ENCODE measurements at regions not wholly inside any gene's neighbourhood (a gene's known extent, or its start where the extent isn't known, plus 50 kb on each side); places are given as distances from the start of the nearest gene placed in this dataset.

DNA sequence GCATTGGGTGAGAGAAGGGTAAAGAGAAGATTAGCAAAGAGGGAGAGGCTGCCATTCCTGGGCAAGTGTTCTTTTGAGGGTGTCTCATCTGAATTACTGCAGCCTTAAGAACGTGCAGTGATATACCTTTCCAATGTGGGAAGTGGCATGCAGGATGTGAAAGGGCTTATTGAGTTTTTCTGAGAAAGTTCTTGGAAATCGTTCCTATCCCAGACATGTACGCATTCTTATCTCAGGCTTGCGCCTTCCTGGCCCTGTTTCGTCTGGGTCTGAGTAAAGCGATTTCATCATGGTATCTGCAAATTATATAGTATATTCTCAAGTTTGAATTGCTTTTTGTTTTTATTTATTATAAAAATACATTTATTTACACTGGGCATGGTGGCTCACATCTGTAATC is 699.8 kb downstream of the TRAM1L1 start:
- H3K4me1 ChIP-seq (ENCODE audit: control insufficient read depth, insufficient read depth, low read length) = no peaks in the 10 kb centered on the region
- WGBS, 2 experiments = 94 to 99% methylated on average over 4 to 6 of the region's 6 CpGs
- H3K4me3 ChIP-seq (ENCODE audit: insufficient read depth, low read depth, low read length) = no peak overlapping the region
- H3K36me3 ChIP-seq (ENCODE audit: control insufficient read depth, insufficient read depth, low read length) = no peaks in the 10 kb centered on the region
- no peaks in the 10 kb centered on the region for H3K9me3 ChIP-seq (ENCODE audit: control insufficient read depth, low read length)
- H3K27ac ChIP-seq (ENCODE audit: insufficient read depth, low read depth, low read length, poor library complexity, severe bottlenecking) = no peak overlapping the region
- no peaks in the 10 kb centered on the region for H3K27me3 ChIP-seq (ENCODE audit: control insufficient read depth, insufficient read depth, low read length, poor library complexity, severe bottlenecking)

DNA sequence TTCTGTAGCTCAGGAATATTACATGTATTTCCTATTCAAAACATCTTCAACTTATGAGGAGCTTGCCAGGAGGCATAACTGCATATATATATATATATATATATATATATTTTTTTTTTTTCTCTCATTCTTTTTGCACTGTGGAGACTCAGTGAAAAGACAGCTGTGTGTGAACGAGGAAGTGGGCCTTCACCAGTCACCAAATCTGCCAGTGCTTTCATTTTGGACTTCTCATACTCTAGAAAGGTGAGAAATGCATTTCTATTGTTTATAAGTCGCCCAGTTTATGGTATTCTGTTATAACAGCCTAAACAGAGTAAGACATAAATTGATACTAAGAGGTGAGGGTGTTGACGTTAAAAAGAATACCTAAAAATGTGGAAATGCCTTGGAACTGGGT is 710.6 kb downstream of the TRAM1L1 start:
- no peaks in the 10 kb centered on the region for H3K9me3 ChIP-seq (ENCODE audit: control insufficient read depth, low read length)
- no peaks in the 10 kb centered on the region for H3K27me3 ChIP-seq (ENCODE audit: control insufficient read depth, insufficient read depth, low read length, poor library complexity, severe bottlenecking)
- no peak overlapping the region for H3K27ac ChIP-seq (ENCODE audit: insufficient read depth, low read depth, low read length, poor library complexity, severe bottlenecking)
- WGBS, 2 experiments = 84 to 92% methylated on average over 3 of the region's 3 CpGs
- no peaks in the 10 kb centered on the region for H3K36me3 ChIP-seq (ENCODE audit: control insufficient read depth, insufficient read depth, low read length)
- no peaks in the 10 kb centered on the region for H3K4me1 ChIP-seq (ENCODE audit: control insufficient read depth, insufficient read depth, low read length)
- H3K4me3 ChIP-seq (ENCODE audit: insufficient read depth, low read depth, low read length) = no peak overlapping the region

DNA sequence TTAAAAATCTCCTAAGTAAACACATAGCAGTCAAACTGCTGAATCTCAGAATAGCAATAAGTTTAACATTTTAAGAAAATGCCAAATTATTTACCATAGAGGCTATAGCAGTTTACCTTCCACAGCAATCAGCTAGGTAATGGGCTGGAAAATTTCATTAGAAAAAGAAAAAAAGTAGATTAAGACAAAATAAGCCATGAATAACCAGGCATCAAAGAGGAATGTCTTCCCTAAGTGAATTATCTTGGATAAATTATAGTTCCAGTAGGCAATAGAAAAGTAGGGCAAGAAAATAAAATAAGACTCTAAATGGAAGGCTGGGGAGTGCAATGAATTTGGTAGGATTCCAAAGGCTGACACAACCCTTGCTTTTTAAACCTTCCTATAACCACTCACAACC is 722.8 kb downstream of the TRAM1L1 start:
- H3K27ac ChIP-seq (ENCODE audit: insufficient read depth, low read depth, low read length, poor library complexity, severe bottlenecking) = no peak overlapping the region
- H3K4me1 ChIP-seq (ENCODE audit: control insufficient read depth, insufficient read depth, low read length) = no peaks in the 10 kb centered on the region
- H3K4me3 ChIP-seq (ENCODE audit: insufficient read depth, low read depth, low read length) = no peak overlapping the region
- no peaks in the 10 kb centered on the region for H3K27me3 ChIP-seq (ENCODE audit: control insufficient read depth, insufficient read depth, low read length, poor library complexity, severe bottlenecking)
- H3K9me3 ChIP-seq (ENCODE audit: control insufficient read depth, low read length) = no peaks in the 10 kb centered on the region
- no peaks in the 10 kb centered on the region for H3K36me3 ChIP-seq (ENCODE audit: control insufficient read depth, insufficient read depth, low read length)

DNA sequence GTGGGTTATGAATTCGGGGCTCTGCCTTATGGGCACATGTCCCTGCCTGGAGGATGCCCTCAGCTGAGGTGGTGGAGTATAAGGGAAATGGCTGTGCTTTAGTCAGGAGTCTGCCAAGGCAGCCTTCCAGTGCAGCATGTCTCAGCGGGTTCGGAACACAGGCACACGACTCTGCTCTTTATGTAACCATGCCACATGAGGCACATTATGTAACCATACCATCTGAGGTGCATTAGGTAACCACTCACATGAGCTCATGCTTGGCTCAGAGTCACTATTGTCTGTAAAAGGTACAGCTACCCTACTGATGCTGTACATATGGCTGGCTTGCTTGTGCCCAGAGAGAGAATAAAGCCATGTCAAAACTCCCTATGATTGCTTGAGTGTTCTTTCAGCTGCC is 723.6 kb downstream of the TRAM1L1 start:
- H3K27ac ChIP-seq (ENCODE audit: insufficient read depth, low read depth, low read length, poor library complexity, severe bottlenecking) = no peak overlapping the region
- H3K4me1 ChIP-seq (ENCODE audit: control insufficient read depth, insufficient read depth, low read length) = no peaks in the 10 kb centered on the region
- H3K27me3 ChIP-seq (ENCODE audit: control insufficient read depth, insufficient read depth, low read length, poor library complexity, severe bottlenecking) = no peaks in the 10 kb centered on the region
- 92 to 94% methylated on average over 4 of the region's 4 CpGs for WGBS, 2 experiments
- no peaks in the 10 kb centered on the region for H3K36me3 ChIP-seq (ENCODE audit: control insufficient read depth, insufficient read depth, low read length)
- H3K4me3 ChIP-seq (ENCODE audit: insufficient read depth, low read depth, low read length) = no peak overlapping the region
- no peaks in the 10 kb centered on the region for H3K9me3 ChIP-seq (ENCODE audit: control insufficient read depth, low read length)

DNA sequence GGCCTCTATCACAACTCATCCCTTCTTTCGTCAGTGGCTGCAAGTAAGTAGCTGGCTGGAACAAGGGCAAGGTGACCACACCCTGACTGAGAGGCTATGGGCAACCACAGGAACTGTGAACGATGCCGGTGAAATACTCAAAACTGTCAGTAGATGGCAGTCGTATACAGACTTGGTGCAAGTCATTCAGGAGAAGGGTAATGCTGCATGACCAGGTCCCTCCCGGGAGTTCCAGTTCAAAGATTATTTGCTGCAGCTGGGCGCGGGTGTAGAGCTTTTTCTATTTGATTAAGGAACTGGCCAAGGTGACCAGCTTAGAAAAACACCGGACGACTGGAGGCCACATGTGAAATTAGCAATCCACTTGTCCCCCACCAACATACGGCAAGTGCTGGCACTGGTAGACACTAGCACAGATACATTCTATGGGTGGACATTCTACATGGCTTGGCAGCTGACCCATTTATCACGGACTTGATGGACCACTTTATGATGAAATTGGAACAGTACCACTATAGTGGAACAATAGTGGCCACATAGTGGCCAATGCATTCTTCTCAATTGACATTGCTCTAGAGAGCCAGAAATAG is 726.6 kb downstream of the TRAM1L1 start:
- WGBS, 2 experiments = 69 to 73% methylated on average over 11 of the region's 11 CpGs
- no peak overlapping the region for H3K4me3 ChIP-seq (ENCODE audit: insufficient read depth, low read depth, low read length)

DNA sequence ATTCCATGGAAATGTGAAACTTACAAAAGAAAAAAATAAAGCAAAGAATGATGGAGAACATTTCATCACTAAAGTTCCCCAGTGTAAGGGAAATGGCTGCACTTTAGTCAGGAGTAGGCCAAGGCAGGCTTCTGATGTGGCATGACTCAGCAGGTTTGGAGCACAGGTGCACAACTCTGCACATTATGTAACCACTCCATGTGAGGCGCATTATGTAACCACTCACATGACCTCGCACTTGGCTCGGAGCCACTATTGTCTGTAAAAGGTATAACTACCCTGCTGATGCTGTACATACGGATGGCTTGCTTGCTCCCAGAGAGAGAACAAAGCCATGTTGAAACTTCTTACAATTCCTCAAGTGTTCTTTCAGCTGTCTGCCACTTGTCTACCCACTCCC is 727.6 kb downstream of the TRAM1L1 start:
- Histone ChIP-seq H3K4me3 (ENCODE audit: insufficient read depth, low read depth, low read length) (no peak overlapping the region), H3K27ac (ENCODE audit: insufficient read depth, low read depth, low read length, poor library complexity, severe bottlenecking) (no peak overlapping the region), H3K36me3 (ENCODE audit: control insufficient read depth, insufficient read depth, low read length) (no peaks in the 10 kb centered on the region), H3K4me1 (ENCODE audit: control insufficient read depth, insufficient read depth, low read length) (no peaks in the 10 kb centered on the region), H3K27me3 (ENCODE audit: control insufficient read depth, insufficient read depth, low read length, poor library complexity, severe bottlenecking) (no peaks in the 10 kb centered on the region), H3K9me3 (ENCODE audit: control insufficient read depth, low read length) (no peaks in the 10 kb centered on the region)
- 93 to 94% methylated on average over 4 of the region's 4 CpGs for WGBS, 2 experiments

More for the DNA sequence above, 726.6 kb downstream of the TRAM1L1 start:
- Histone ChIP-seq H3K27ac (ENCODE audit: insufficient read depth, low read depth, low read length, poor library complexity, severe bottlenecking) (no peak overlapping the region), H3K9me3 (ENCODE audit: control insufficient read depth, low read length) (no peaks in the 10 kb centered on the region), H3K36me3 (ENCODE audit: control insufficient read depth, insufficient read depth, low read length) (no peaks in the 10 kb centered on the region), H3K27me3 (ENCODE audit: control insufficient read depth, insufficient read depth, low read length, poor library complexity, severe bottlenecking) (no peaks in the 10 kb centered on the region), H3K4me1 (ENCODE audit: control insufficient read depth, insufficient read depth, low read length) (no peaks in the 10 kb centered on the region)

DNA sequence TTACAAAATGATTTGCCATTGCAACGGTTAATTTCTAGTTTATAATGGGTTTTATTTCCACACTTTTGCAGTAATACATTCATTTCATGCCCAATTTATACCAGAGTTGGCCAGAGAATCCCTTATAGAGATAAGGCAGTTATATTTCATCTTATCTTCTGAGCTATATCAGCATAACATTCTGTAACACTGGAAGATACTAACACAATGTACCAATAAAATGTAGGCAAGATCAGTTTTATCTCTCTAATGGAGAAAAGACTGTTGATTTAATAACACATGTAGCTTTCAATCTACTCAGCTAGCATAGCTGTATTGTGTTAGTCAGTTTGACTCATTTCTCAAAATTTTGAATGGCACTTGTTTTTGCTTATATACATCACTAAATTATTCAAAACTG is 738.6 kb downstream of the TRAM1L1 start:
- Histone ChIP-seq H3K27me3 (ENCODE audit: control insufficient read depth, insufficient read depth, low read length, poor library complexity, severe bottlenecking) (no peaks in the 10 kb centered on the region), H3K36me3 (ENCODE audit: control insufficient read depth, insufficient read depth, low read length) (no peaks in the 10 kb centered on the region), H3K4me1 (ENCODE audit: control insufficient read depth, insufficient read depth, low read length) (no peaks in the 10 kb centered on the region), H3K4me3 (ENCODE audit: insufficient read depth, low read depth, low read length) (no peak overlapping the region), H3K9me3 (ENCODE audit: control insufficient read depth, low read length) (no peaks in the 10 kb centered on the region), H3K27ac (ENCODE audit: insufficient read depth, low read depth, low read length, poor library complexity, severe bottlenecking) (no peak overlapping the region)
- WGBS, 2 experiments = 100% methylated on average over 1 of the region's 1 CpG

DNA sequence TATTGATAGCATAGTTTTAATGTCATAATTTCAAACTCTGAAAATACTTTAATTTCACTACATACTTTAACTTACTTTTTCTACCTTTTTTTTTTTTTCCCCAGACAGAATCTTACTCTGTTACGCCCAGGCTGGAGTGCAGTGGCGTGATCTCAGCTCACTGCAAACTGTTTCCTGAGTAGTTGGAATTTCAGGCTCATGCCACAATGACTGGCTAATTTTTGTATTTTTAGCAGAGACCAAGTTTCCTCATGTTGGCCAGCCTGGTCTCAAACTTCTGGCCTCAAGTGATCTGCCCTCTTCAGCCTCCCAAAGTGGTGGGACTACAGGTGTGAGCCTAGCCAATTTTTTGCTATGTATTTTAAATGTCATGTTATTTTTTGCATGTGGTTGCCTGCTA is 741.6 kb downstream of the TRAM1L1 start:
- no peaks in the 10 kb centered on the region for H3K36me3 ChIP-seq (ENCODE audit: control insufficient read depth, insufficient read depth, low read length)
- H3K27ac ChIP-seq (ENCODE audit: insufficient read depth, low read depth, low read length, poor library complexity, severe bottlenecking) = no peak overlapping the region
- WGBS, 2 experiments = 92 to 100% methylated on average over 2 of the region's 2 CpGs
- no peaks in the 10 kb centered on the region for H3K27me3 ChIP-seq (ENCODE audit: control insufficient read depth, insufficient read depth, low read length, poor library complexity, severe bottlenecking)
- no peaks in the 10 kb centered on the region for H3K9me3 ChIP-seq (ENCODE audit: control insufficient read depth, low read length)
- H3K4me3 ChIP-seq (ENCODE audit: insufficient read depth, low read depth, low read length) = no peak overlapping the region
- no peaks in the 10 kb centered on the region for H3K4me1 ChIP-seq (ENCODE audit: control insufficient read depth, insufficient read depth, low read length)

DNA sequence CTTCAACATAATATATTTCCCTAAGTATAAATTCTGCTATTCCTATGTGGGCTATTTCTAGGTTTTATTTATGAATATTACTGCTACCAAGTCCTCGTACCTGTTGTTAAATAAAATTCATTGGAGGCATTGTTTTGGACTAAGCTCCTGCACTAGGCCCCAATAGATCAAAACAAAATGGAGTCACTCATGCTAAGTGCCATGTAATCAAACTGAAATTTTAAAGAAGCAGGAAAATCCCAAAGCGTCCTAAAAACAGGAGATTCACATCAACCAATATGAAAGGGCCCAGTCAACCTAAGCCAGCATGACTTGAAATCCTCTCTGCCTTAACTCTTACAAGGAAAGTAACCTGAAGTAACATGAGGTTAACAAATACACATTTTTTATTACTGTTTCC is 743.2 kb downstream of the TRAM1L1 start:
- 90 to 98% methylated on average over 2 of the region's 2 CpGs for WGBS, 2 experiments
- H3K4me3 ChIP-seq (ENCODE audit: insufficient read depth, low read depth, low read length) = no peak overlapping the region
- no peaks in the 10 kb centered on the region for H3K4me1 ChIP-seq (ENCODE audit: control insufficient read depth, insufficient read depth, low read length)
- H3K9me3 ChIP-seq (ENCODE audit: control insufficient read depth, low read length) = no peaks in the 10 kb centered on the region
- H3K27me3 ChIP-seq (ENCODE audit: control insufficient read depth, insufficient read depth, low read length, poor library complexity, severe bottlenecking) = no peaks in the 10 kb centered on the region
- no peaks in the 10 kb centered on the region for H3K36me3 ChIP-seq (ENCODE audit: control insufficient read depth, insufficient read depth, low read length)
- H3K27ac ChIP-seq (ENCODE audit: insufficient read depth, low read depth, low read length, poor library complexity, severe bottlenecking) = no peak overlapping the region

DNA sequence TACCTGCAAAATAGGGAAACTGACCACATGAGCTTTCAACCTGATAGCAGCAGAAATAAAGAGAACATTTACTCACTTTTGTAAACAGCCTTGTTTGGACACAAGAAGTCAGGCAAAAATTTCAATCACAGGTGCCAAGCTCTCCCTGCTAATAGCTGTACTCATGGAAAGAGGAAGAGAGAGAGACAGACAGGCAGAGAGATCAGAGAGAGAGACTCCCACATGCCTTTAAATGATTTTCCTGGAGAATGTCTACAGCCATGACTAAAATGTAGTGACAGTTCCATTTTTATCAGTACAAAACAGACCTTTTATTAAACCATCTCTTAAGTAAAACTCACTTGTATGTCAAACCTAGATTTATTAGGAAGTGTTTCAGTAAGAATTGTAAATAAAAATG is 752.9 kb downstream of the TRAM1L1 start:
- no peaks in the 10 kb centered on the region for H3K9me3 ChIP-seq (ENCODE audit: control insufficient read depth, low read length)
- no peaks in the 10 kb centered on the region for H3K36me3 ChIP-seq (ENCODE audit: control insufficient read depth, insufficient read depth, low read length)
- H3K4me1 ChIP-seq (ENCODE audit: control insufficient read depth, insufficient read depth, low read length) = no peaks in the 10 kb centered on the region
- H3K4me3 ChIP-seq (ENCODE audit: insufficient read depth, low read depth, low read length) = no peak overlapping the region
- no peak overlapping the region for H3K27ac ChIP-seq (ENCODE audit: insufficient read depth, low read depth, low read length, poor library complexity, severe bottlenecking)
- H3K27me3 ChIP-seq (ENCODE audit: control insufficient read depth, insufficient read depth, low read length, poor library complexity, severe bottlenecking) = no peaks in the 10 kb centered on the region

DNA sequence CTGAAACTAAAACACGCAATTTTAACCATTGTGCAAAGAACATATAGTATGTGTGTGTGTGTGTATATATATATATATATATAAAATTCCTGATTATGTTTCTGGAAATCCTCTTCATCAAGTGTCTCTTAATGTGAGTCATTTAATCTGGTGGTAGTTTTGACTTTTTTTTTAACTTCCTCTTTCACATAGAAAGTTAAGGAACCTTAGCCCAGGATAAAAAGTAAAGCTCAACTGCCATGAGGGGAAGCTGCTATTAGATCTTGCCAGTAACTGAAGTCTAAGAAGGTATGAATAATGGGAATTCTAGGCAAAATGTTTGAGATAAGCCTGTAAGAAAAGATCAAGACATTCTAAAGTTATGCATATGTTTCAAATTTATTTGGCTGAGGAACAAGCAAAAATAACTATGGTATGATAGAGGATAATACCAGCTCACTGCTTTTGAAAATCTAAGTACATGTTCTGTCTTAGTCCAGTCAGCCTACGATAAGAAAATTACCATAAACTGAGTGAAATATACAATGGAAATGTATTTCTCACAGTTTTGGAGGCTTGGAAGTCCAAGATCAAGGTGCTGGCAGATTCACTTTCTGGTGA is 757.0 kb downstream of the TRAM1L1 start:
- Histone ChIP-seq H3K27ac (ENCODE audit: insufficient read depth, low read depth, low read length, poor library complexity, severe bottlenecking) (no peak overlapping the region), H3K4me1 (ENCODE audit: control insufficient read depth, insufficient read depth, low read length) (no peaks in the 10 kb centered on the region)
- WGBS, 2 experiments = 100% methylated on average over 1 of the region's 2 CpGs

More for the DNA sequence above, 757.0 kb downstream of the TRAM1L1 start:
- H3K4me3 ChIP-seq (ENCODE audit: insufficient read depth, low read depth, low read length) = no peak overlapping the region
- H3K36me3 ChIP-seq (ENCODE audit: control insufficient read depth, insufficient read depth, low read length) = no peaks in the 10 kb centered on the region
- H3K9me3 ChIP-seq (ENCODE audit: control insufficient read depth, low read length) = no peaks in the 10 kb centered on the region
- no peaks in the 10 kb centered on the region for H3K27me3 ChIP-seq (ENCODE audit: control insufficient read depth, insufficient read depth, low read length, poor library complexity, severe bottlenecking)

Data from ectodermal cell (in vitro differentiated cells).